ENCODE measurements at regions not wholly inside any gene's neighbourhood (a gene's known extent, or its start where the extent isn't known, plus 50 kb on each side); places are given as distances from the start of the nearest gene placed in this dataset.

DNA sequence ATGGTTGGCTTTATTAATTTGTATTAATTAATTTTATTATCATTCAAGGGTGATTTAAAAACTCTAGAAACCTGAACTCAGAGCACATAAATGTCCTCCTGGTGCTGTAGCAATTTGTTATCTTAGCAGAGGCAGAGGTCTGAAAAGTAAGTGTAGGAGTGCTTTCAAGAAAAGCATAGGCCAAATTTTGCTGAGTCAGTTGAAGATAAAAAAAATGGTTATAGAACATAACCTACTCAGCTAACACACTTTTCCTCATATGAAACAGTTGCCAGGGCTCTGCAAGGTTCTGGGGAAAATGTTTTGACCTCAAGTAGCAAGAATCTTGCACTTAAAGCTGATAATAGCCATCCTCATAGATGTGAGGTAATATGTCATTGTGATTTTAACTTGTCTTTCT, 53.5 kb upstream of the CHODL start:
- no peak for DNase-seq

DNA sequence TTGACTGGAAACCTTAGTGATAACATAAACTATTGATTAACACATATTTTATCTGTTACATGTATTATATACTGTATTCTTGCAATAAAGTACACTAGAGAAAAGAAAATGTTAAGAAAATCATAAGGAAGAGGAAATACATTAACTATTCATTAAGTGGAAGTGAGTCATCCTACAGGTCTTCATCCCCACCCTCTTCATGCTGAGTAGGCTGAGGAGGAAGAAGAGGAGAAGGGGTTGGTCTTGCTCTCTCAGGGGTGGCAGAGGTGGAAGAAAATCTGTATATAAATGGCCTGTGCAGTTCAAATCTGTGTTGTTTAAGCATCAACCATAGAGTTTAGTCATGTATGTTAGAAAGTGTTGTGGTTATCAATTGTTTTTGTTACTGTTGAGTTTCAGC, 66.1 kb upstream of the CHODL start:
- no peak for DNase-seq

DNA sequence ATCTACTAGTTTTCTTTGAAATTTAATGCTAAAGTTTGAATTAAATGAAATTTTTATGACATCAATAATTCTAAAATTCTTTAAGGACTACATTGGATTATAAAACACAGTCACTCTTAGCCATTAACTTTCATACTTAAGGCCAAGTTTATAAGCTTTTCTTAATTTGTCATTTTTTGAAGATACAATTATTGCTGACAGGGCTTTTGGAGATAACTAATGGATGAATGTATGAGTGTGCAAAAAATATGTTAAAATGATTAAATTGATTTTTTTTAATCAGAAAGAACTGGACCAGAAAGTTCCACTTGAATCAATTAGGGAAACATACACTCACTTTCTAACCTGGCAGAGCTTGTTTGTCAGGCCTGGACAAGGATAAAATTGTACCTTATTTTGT, 70.3 kb upstream of the CHODL start:
- no peak for DNase-seq

DNA sequence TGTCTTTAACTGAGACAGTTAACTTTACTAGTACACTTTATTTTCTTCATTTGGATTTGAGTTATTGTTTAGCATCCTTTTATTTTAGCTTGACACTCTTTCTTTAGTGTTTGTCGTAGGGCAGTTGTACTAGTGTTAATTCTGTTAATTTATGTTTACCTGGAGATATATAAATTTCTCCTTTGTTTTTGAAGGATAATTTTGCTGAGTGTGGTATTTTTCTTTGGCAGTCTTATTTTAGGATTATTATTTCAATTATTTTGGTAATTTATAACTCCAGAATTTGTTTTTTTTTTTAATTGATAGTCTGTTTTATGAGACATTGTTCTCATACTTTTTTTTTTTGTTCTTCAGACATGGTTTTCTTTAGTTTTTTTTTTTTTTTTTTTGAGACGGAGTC, 73.8 kb upstream of the CHODL start:
- no peak for DNase-seq

DNA sequence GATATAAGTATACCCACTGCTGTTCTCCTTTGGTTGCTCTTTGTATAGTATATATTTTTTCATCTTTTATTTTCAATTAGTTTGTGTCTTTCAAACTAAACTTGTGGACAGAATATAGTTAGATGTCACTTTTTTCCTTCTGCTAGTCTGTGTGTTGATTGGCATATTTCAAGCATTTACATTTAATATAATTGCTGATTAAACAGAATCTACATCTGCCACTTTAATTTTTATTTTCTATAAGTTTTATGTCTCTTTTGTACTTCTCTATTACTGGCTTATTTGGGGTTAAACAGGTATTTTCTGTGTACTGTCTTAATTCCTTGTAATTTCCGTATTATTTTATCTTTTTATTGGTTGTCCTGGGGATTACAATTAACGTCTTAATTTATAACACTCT, 74.4 kb upstream of the CHODL start:
- DNase-seq = no peak

DNA sequence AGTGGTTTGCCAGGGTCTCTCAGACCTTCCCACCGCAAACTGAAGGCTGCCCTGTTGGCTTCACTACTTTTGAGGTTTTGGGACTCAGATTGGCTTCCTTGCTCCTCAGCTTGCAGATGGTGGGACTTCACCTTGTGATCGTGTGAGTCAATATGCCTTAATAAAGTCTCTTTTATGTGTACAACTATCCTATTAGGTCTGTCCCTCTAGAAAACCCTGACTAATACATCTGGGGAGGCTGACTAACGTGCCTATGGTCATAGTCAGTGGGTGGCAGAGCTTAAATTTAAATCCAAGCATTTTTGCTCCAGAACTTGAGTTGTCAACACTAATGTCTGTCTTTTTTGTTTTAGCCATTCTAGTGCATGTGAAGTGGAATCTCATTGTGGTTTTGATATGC, 76.5 kb upstream of the CHODL start:
- DNase-seq = no peak

DNA sequence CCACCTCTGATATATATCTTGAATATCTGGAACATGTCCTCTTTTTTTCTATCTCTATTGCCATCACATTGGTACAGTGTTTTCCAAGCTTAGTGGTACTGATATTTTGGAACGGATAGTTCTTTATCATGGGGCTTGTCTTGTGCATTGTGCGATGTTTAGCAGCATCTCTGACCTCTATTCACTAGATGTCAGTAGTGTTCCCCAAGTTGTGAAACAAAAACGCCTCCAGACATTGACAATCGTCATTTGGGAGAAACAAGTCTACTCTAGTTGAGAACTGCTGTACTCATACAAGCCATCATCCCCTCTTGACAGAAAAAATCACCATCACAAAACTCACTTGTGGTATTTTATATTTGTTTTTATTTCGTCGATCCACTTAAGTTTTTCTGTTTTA, 79.7 kb upstream of the CHODL start:
- no peak for DNase-seq

DNA sequence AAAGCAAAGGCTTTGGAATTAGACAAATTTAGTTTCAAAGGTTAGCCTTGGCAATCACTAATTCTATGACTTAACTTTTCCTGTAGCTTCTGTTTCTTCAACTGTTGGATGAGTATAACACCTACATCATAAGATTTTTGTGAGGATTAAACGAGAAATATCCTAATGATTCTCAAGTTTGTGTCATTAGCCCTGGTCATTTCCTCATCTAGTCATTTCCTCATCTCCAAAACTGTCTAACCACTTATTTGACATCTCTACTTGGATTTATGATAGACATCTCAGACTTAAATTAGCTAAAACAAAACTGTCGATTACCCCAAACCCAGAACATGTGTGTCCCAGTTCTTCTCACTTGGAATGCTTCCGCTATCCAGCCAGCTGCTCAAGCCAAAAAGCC, 80.2 kb upstream of the CHODL start:
- no peak for DNase-seq

DNA sequence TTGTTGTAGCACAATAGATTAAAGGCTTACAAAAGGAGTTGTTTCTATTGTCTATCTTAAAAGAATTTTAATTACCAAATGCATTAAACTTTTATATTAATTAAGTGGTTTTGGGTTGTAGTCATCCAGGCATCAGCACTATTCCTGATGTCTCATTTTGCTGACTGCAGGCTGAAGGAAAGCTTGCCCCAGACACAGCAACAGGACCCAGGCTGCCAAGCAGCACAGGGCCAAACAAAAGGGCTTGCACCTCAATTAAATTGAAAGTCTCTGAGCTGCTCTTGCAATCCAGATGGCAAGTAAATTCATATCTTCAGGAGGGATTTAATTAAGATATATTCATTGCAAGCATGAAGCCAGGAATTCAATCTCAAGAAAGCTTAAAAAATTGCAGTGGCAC, 80.7 kb upstream of the CHODL start:
- no peak for DNase-seq

DNA sequence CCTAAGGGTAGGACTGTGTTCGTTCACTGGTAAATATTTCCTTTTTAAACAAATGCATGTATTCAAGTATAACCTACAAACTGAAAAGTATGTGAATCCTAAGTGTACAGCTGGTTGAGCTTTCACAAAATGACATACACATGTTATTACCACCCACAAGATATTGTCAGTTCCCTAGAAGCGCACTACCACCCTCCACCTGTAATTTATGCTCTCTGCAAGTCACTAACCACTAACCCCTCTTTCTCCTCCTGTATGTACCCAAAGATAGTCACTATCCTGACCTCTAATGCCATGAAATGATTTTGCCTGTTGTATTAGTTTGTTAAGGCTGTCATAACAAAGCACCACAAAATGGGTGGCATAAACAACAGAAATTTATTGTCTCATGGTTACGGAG, 82.8 kb upstream of the CHODL start:
- no peak for DNase-seq

DNA sequence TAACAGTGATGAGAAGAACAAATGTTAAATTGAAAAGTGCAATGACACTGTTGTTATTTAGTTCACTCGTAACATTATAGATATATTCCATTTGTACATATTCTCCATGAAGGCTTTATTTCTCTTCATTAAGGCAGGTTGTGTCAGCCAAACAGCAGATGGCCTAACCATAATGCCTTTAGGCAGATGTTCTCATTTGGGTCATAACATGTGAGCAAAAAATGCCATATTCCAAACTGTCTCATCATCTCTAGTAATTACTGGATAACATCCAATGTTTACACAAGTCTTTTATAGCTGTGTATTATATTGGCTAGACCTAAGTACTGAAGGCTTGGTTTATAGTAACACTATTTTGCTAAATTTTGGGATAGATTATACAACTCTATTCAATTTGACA, 87.2 kb upstream of the CHODL start:
- no peak for DNase-seq

DNA sequence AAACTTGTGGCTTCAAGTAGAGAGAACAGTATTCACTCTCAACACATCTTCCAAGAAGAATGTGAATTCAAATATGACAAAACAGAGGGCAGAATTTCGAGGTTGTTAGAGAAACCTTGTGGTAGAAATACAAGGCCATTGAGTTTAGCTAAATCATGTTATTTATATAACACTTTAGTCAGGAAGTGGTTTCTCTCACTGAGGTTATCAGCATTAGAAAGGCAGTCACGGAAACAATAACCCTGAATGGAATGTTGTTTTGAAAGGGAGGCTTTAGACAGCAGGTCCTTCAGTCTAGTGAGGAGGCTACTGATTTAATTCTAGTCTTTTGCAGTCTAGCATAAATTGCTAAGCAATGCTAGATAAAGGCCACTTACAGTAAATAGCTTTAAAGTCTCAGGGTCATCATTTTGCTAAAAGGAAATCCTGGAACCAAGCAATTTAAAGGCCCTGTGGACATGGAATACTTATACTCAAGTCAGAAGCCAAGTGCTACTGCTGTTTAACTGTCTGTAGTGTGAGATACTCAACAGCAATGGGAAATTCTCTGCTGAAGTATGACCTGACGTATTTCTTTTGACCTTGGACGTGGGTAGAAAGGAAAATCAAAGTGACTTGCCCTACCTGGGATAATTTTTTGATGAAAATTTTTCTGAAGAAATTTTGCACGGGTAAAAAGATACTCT, 89.0 kb upstream of the CHODL start:
- DNase-seq = peak; percentile 16

DNA sequence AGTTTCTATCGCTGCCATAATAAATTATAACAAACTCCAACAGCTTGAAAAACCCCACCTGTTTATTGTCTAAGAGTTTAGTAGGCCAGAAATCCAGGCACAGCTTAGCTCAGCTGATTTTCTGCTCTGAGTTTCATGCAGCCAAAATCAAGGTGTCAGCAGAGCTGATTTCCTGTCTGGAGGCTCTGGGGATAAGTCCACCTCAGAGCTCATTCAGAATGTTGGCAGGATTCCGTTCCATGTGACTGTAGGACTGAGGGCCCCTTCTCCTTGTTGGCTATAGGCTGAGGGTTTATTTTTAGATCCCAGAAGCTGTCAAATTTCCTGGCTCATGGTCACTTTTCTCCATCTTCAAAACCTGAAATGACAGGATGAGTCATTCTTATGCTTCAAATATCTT, 91.6 kb upstream of the CHODL start:
- DNase-seq = no peak

DNA sequence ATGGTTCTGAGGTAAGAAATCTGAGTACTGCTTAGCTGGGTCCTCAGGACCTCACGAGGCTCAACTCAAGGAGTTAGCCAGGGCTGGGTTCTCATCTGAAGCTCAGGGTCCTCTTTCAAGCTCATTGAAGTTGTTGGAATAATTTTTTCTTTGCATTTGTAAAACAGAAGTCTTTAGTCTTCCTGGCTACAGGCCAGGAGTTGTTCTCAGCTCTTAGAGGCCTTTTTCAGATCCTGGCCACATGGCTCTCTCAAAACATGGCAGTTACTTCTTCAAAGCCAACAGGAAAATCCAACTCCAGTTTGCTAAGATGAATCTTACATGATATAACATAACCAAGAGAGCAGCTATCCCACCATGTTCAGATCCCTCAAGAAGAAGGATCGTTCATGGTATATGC, 92.3 kb upstream of the CHODL start:
- DNase-seq = no peak

DNA sequence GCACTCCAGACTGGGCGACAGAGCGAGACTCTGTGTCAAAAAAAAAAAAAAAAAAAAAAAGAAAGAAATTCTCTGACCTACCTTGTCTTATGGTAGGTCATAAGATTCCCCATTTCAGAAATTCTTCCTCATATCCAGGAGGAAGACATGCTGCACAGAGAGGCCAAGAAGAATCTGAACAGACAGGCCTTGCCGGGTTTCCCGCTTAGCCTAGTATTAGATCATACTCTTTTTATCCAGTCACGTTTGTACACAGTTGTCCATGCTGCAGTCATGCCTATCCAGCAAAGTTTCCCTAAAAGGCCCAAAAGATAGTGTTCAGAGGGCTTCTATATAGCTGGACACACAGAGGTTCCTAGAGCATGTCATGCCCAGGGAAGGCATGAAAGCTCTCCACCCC, 93.6 kb upstream of the CHODL start:
- DNase-seq = no peak

DNA sequence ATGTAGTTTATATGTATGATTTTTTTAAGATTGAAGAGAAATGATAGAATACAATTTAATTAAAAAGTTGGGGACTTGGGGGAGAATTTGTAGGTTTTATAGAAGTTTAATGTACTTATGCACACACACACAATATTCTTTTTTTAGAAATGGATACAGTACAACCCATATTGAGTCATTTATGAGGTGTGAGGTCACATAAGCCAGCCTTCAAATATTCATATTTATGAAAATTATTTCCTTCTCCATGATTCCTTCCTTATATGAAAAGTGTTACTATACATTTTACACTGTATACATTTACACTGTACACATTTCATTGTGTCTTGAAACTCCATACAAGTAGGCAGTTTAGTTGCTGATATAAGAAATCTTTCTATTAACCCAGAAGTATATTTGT, 96.2 kb upstream of the CHODL start:
- no peak for DNase-seq

DNA sequence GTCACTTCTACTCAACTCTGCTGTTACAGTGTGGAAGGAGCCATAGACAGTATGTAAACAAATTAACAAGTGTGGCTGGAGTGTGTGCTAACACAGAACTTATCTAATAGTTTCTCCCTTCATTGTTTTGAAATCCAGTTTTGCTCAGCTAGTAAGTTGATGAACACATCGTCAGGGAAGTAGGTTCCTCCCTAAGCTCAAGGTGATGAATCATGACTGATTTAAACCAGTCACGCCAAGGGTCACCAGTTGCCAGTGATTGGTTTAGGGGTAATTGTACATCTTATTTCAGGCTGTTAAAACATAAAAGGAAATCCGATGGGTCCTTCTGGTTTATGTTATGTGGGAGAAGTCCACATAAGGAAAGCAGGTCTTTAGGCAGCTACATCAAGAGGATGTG, 97.0 kb upstream of the CHODL start:
- DNase-seq = no peak

DNA sequence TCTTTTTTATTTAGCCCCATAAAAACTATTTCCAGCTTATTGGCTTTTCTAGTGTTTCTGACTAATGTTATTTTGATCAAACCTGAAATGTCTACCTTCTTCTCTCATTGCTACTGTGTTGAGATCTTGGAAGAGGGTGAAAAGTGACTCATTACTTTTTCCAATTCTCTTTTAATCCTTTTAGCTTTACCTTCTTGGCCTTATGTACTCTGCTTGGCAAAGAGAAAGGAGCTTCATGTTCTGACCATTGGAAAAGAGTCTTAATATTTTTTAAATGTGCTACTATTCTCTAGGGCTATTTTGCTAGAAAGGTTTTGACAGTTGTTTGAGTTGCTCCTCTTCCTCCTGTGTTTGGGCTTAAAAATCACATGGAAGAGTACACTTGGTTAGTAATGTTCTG, 97.8 kb upstream of the CHODL start:
- no peak for DNase-seq

DNA sequence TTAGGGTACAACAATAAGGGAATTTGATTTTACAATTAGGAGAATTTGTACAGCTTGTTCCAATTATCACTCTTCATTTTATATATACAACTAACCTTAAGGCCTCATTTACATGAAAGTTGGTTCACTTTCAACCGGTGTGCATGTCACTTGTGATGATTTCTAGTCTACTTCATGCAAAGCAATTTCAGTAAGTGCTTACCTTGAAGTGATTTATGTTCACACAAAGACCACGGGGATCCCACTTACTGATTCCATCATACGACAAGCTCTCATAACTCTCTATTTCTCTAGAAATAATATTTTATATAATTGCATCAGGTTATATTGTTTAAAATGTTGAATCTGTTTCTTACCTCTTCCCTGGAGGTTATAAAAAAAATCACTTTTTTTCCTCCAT, 100.3 kb upstream of the CHODL start:
- DNase-seq = no peak

DNA sequence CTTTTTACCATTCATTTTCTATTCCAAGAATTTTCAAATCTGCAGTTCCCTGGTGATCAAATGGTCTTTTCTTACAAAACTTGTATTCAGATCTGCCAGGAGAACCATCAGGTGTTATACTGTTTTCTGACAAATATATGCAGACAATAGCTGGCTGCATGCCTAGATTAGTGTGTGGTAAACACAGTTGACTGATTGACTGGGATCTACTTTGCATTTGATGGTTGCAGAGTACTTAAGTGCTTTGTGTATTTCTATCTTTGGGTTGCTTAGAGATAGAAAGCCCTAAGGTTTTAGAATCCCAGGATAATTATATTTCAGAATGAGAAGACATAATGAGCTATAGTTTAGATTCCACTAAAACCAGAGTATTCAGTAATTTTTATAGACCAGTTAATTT, 102.0 kb upstream of the CHODL start:
- DNase-seq = no peak

DNA sequence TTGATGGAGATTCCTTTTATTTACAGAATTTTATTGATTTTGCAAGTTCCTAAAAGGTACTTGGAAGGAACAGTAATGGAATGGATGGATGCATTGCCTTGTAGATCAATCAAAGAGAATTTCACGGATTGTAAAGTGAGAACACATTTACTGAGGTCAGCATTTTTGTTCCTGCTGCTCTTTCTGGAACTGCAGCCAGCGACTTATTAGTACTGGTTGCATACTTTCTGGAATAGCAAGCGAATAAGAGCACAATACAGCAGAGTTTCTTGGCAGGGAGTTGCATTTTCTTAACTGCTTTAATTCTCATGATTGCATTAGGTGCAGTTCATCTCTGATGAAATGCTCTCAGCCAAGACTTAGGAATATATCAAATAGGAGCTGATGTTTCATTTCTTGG, 106.1 kb upstream of the CHODL start:
- DNase-seq = no peak

DNA sequence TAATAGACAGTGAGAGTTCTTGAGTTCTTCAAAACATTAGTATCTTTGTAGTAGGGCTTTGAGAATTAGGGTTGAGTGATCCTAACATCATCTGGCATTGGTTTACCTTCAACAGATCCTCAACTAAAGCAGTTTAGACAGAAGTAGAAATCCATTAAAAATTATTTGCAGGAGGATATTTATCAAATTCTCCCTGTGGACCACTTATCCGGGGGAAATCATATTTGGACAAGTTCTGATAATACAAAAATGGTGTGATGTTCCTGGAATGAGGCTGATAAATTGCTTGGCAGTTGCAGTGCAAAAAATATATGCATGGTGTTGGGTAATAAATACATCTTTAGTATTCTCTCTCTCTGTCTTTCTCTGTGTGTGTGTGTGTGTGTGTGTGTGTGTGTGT, 115.1 kb upstream of the CHODL start:
- no peak for DNase-seq

DNA sequence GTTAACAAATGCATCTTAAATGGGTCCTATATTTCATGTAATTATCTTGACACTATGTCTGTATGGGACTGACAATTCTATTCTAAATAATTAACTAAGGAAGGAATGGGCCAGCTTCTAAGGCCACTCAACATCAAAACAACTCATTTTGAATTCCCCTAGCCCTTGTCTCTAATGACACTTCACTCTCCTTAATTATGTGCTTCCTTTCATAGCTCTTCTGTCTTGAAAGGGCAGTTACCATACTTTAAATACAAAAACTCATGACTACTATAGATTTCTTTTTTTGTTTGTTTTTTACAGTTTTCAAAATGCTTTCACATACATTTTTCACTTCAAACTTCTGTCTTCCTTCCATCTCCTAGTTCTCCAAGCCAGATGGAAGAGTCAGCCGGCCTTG, 126.1 kb upstream of the CHODL start:
- no peak for DNase-seq

DNA sequence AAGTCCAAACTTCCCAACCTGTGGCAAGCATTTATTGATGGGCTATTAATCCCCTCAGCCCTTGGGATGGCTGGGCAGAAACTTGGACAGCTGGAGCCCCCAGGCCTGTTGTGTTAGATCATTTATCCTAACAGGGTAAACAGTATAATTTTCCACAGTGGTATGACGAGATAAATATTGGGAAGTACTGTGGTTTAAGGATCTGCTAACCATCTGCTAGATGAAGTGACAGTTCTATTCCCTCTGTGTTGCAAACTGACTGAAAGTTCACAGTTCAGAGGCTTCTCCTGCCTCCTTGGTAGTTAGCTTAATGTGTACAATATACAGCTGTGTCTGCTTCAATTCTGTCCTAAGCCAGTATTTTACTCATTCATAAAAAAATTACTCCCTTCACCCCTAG, 127.5 kb upstream of the CHODL start:
- no peak for DNase-seq

DNA sequence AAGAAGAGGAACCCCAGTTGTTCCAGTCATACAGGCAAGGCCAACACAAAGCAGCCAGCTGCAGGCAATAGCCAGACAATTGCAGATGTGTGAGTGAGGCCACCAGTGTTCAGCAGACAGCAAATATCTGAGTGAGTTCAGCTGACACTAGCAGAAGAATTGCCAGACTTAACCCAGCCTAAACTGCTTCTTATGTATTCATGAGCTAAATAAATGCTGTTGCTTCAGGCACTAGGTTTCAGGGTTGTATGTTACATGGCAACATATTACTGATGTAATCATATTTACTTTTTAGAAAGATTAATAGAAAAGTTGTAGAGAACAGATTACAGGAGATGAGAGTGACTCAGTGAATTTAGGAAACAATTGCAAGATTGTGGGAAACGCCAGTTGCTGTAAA, 129.8 kb upstream of the CHODL start:
- no peak for DNase-seq

DNA sequence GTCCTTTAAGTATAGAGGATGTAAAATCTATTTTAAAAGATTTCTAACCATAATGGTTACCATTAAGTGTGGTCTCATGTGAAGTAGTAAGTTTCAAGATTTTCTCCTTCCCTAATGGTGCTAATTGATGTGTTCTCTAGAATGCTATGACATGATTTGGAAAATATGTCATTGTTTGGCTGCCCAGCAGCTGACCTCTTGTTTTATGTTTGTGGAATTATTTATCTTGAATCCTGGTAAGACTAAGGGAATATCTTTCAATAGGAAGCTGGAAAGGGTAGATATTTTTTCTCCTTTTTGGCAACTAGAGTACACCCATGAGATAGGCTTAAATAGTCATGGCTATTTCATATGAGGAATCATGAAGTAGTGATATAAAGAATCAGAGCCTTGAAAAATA, 139.8 kb upstream of the CHODL start:
- DNase-seq = no peak
